Mammary epithelial cell (primary cell): ENCODE measurements at regions not wholly inside any gene's neighbourhood (a gene's known extent, or its start where the extent isn't known, plus 50 kb on each side); places are given as distances from the start of the nearest gene placed in this dataset.

ENCODE experiments used
- EZH2 ChIP-seq: IDR thresholded peaks from 2 replicates; pipeline ENCODE4 v1.6.1; 2012; ENCODE audit warnings: low read length, inconsistent platforms, borderline replicate concordance
- TF ChIP-seq, protein P1 (sequence below), 2 donors: IDR thresholded peaks in 1 of 2; conservative IDR thresholded peaks in 1 of 2; 2 replicates each; pipeline ENCODE4 v1.5.1; 2011 to 2012; ENCODE audit warnings: inconsistent platforms in 2 of 2, low read length in 2 of 2, mild to moderate bottlenecking in 2 of 2, control low read depth in 1 of 2, low read depth in 1 of 2; ENCODE audit not compliant: insufficient read depth in 1 of 2; ENCODE audit errors: extremely low read depth in 1 of 2

DNA sequence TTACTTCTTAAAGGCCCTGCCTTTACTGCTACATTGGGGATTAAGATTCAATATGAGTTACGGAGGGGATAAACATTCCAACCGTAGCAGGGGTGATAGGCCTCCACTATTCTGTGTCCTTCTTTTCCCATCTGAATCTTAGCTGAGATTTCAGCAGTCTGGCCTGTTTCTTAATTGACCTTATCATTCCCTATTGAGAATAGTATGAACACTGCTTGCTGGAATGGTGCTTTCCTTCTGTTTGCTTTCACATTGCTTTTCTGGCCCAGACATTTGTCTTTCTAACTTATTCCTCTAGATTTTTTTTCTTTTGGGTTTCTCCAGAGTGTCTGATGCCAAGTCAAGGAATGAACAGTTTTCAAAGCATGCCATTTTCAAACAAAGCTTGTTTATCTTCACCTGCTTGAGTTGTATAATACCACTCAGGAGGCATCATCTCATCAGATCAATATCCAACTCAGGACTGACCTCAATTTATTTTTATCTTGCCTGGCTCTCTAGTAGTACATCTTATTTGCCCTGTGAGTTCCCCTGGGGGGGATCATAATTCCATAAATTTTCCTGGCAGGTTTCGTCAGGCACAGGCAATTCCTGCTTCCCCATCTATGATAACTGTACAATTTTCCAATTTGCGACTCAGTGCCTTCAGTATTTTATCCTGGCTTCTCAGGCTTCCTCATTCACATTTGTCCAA is 161.1 kb upstream of the STT3B start:
- TF ChIP-seq, protein P1, sequence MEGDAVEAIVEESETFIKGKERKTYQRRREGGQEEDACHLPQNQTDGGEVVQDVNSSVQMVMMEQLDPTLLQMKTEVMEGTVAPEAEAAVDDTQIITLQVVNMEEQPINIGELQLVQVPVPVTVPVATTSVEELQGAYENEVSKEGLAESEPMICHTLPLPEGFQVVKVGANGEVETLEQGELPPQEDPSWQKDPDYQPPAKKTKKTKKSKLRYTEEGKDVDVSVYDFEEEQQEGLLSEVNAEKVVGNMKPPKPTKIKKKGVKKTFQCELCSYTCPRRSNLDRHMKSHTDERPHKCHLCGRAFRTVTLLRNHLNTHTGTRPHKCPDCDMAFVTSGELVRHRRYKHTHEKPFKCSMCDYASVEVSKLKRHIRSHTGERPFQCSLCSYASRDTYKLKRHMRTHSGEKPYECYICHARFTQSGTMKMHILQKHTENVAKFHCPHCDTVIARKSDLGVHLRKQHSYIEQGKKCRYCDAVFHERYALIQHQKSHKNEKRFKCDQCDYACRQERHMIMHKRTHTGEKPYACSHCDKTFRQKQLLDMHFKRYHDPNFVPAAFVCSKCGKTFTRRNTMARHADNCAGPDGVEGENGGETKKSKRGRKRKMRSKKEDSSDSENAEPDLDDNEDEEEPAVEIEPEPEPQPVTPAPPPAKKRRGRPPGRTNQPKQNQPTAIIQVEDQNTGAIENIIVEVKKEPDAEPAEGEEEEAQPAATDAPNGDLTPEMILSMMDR (conservative IDR thresholded peaks at IDR 0.05 in 1 of 2, IDR thresholded peaks at IDR 0.05 in 1 of 2; ENCODE audit: extremely low read depth in 1 of 2, insufficient read depth in 1 of 2, low read depth in 1 of 2, low read length in 2 of 2), result no peak
- TF ChIP-seq EZH2, result no peak
